Transverse colon (tissue), 4 donors: ENCODE measurements at regions not wholly inside any gene's neighbourhood (a gene's known extent, or its start where the extent isn't known, plus 50 kb on each side); places are given as distances from the start of the nearest gene placed in this dataset.
"Not testable (repeated sequence)": the region's sequence is repeated elsewhere in the genome, so short reads cannot be mapped to it uniquely, and the experiment has no call there.

Source experiments
- CTCF ChIP-seq, 5 experiments: fragments of 200-600 bp in 3 of 5; fragments of 450-650 bp in 2 of 5; sonication (generic) in 3 of 5; IDR thresholded peaks; 1 replicate in 2 of 5; 2 replicates in 3 of 5; pipeline ENCODE4 v1.5.1; 2016 to 2017; ENCODE audit warnings: antibody characterized with exemption in 5 of 5, inconsistent platforms in 3 of 5, mild to moderate bottlenecking in 2 of 5, moderate library complexity in 1 of 5
- EP300 ChIP-seq: sonication (generic); formaldehyde crosslinking; IDR thresholded peaks from one replicate; pipeline ENCODE4 v1.6.1; 2017; ENCODE audit warnings: antibody characterized with exemption, low read depth
- POLR2AphosphoS5 ChIP-seq, 3 donors: sonication (generic); formaldehyde crosslinking; IDR thresholded peaks; one replicate each; pipeline ENCODE4 v1.6.1; 2016; ENCODE audit warnings: antibody characterized with exemption in 3 of 3

DNA sequence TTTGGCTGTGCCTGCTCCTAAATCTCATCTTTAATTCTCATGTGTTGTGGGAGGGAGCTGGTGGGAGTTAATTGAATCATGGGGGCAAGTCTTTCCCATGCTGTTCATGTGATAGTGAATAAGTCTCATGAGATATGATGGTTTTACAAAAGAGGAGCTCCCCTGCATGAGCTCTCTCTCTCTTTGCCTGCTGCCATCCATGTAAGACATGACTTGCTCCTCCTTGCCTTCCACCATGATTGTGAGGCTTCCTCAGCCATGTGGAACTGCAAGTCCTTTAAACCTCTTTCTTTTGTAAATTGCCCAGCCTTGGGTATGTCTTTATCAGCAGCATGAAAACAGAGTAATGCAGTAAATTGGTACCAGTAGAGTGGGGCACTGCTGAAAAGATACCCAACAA is 110.6 kb upstream of the SYT10 start:
- TF ChIP-seq CTCF (IDR thresholded peaks at IDR 0.05); POLR2AphosphoS5 (IDR thresholded peaks at IDR 0.05); EP300: not testable (repeated sequence)
